RWPE1 (cell line): ENCODE measurements at regions not wholly inside any gene's neighbourhood (a gene's known extent, or its start where the extent isn't known, plus 50 kb on each side); places are given as distances from the start of the nearest gene placed in this dataset.

Experiments
- CTCF ChIA-PET: fragments of 350-600 bp; sonication (Branson Sonifier 250); formaldehyde crosslinking; extraction: SDS; loops from one replicate; lab custom pipeline; 2021; lab: Yijun Ruan, JAX
- POLR2A ChIA-PET: fragments of 400-600 bp; formaldehyde crosslinking; extraction: SDS; loops from one replicate; lab custom pipeline; 2020; ENCODE audit warnings: antibody characterized with exemption; ENCODE audit not compliant: low non-redundant PET; lab: Yijun Ruan, JAX
- DNase-seq: peaks from one replicate; pipeline ENCODE4 v3.0.0; 2012; ENCODE audit warnings: low spot score
- H3K27ac ChIP-seq: fragments of 450-650 bp; 2 replicates; pipeline ENCODE4 v1.5.1; 2017
- TF ChIP-seq, protein P1 (sequence below): fragments of 450-650 bp; conservative IDR thresholded peaks from 2 replicates; pipeline ENCODE4 v1.5.1; 2017; ENCODE audit warnings: low read depth, mild to moderate bottlenecking

DNA sequence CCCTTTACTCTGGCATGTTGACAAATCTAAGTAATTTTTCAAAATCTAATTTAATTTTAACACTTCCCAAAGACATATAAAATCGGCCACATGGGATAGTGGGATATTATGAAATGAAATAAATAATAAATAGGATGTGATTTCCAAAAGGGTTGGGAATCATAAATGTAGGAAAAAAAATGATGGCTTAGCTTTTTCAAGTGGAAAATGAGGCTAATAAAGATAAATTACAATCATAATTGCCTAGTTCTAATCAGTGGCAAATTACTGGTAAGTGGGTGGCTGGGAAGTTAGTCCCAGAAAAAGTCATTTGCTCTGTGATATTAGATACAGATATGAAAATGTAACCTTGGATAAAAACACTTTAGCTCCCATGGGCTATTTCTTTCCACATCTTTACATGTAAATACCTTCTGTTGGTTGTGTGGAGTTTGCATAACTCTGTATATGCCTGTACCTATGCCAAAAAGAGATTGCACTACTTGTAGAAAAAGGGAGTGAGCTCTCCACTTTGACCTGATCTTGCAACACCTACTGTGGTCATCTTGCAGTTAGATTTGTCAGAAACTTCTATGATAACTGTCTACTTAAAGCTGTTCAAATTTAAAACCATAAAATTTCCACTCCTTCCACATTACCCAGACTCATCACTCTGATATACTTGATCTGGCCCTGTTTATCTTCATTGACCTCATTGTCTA lies 284.6 kb upstream of the KAZN start:
- H3K27ac ChIP-seq = no peak overlapping the region
- TF ChIP-seq, protein P1, sequence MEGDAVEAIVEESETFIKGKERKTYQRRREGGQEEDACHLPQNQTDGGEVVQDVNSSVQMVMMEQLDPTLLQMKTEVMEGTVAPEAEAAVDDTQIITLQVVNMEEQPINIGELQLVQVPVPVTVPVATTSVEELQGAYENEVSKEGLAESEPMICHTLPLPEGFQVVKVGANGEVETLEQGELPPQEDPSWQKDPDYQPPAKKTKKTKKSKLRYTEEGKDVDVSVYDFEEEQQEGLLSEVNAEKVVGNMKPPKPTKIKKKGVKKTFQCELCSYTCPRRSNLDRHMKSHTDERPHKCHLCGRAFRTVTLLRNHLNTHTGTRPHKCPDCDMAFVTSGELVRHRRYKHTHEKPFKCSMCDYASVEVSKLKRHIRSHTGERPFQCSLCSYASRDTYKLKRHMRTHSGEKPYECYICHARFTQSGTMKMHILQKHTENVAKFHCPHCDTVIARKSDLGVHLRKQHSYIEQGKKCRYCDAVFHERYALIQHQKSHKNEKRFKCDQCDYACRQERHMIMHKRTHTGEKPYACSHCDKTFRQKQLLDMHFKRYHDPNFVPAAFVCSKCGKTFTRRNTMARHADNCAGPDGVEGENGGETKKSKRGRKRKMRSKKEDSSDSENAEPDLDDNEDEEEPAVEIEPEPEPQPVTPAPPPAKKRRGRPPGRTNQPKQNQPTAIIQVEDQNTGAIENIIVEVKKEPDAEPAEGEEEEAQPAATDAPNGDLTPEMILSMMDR = no peak
- no peak for DNase-seq
- POLR2A ChIA-PET = no interaction called here
- CTCF ChIA-PET = interaction anchor here (0.6 kb wide), 1 partner anchor 839 kb away, joined by 3 read pairs; no protein-coding TSS in a partner anchor

DNA sequence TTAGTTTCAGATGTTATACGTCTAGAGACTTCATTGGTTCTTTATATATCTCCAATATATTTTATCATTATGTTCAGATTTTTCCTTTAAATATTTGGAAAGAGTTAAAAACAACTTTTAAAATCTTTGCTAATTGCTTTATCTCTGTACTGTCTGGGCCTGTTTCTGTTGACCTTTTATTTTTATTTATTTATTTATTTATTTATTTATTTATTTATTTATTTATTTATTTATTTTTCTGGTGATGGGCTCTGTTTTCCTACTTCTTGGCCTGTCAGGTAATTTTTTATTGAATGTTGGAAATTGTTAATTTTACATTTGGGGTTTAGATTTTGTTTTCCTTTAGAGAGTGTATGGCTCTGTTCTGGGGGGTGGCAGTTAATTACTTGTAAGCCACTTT lies 279.7 kb upstream of the KAZN start:
- ChIA-PET POLR2A (no interaction called here), CTCF (no interaction called here)
- DNase-seq = no peak
- H3K27ac ChIP-seq = no peak overlapping the region
- TF ChIP-seq, protein P1 = no peak

DNA sequence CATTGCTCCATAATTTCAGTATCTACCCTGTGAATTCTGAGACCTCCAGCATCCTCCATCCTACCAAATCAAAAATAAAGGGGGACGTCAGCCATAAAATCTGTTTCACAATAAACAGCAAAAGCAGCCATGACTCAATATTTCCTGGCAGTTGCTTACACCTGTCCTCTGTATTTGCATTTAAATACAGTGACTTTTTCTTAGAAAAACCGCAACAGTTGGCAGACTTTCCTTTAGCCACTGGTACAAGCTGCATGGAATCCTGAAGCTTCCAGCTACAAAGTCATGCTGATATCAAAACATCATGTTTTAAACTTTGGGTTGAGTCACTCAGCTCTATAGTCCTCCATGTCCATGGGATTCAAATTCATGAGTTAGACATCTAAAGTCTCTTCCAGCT lies 278.0 kb upstream of the KAZN start:
- TF ChIP-seq, protein P1 = no peak
- ChIA-PET CTCF (no interaction called here), POLR2A (no interaction called here)
- peak; percentile 43 for DNase-seq
- no peak overlapping the region for H3K27ac ChIP-seq

DNA sequence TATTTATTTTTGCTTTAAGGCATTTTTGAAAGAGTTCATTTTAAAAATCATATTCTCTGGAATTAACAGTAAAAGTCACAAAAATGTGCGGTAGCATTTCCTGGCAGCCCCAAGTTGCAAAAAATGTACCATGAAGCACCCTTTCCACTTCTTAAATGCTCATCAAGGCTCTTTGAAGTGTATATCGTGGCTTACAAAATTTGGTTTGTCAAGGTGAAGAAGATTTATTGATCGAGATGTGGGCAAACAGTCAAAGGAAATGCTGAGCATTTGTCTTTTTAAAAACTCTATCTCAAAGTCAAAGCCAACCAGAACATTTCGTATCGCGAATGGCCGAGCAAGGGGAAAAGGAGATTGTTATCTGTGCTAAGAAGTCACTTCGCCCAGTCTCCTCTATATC lies 277.5 kb upstream of the KAZN start:
- ChIA-PET POLR2A (no interaction called here), CTCF (no interaction called here)
- no peak for DNase-seq
- H3K27ac ChIP-seq = no peak overlapping the region
- TF ChIP-seq, protein P1 = no peak

DNA sequence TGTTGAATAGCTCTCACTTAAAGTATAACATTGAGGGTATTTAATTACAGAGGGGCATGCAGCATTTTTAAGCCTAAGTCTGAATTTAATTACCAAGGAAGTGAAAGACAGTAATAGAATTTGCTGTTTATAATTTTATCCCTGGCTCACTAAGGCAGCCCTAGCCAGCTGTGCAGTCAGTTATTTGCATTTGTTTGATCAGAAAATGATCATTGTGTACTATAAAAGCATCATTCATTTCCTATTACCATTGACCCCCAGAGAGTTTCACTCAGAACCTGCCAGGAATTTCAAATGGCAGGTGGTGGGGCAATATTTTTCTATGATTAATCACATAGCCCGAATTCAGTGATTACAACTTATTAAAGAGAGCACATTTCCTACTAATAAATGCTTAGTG lies 277.1 kb upstream of the KAZN start:
- TF ChIP-seq, protein P1 = no peak
- H3K27ac ChIP-seq = no peak overlapping the region
- DNase-seq = no peak
- ChIA-PET CTCF (interaction anchor here (0.6 to 0.7 kb wide), 2 partner anchors 114 to 821 kb away, joined by 4 read pairs; no protein-coding TSS in a partner anchor), POLR2A (no interaction called here)

DNA sequence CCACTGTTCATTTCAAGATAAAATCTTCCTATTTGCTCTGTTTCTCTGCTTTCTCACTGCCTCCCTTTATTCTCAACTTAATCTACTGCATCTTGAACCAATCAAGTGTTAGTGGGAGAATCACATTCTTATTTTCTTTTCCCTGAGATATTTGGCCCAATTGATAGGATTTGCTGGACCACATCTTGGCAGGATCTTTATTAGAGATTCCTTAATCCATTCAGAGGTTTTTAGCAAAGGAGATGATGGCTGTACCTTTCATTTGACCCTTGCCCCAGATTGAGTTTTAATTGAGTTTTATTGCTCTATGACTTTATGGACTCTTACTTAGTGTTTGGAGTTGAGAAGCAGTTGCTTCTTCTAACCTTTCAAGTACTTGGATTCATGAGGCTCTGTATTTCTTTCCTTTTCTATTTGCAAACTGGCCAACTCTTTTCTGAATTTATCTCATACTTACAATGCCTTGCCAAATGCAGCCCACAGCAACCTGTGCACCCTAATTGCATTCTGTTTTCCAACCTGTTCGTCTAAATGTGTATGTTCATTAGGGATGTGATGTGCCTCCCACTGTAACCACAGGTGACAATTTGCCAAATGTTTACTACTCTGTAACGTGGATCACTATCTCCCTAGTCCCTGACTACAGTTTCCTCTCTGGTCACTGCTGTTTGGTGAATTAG lies 274.8 kb upstream of the KAZN start:
- ChIA-PET CTCF (no interaction called here), POLR2A (no interaction called here)
- TF ChIP-seq, protein P1 = no peak
- H3K27ac ChIP-seq = no peak overlapping the region
- DNase-seq = no peak
